Activated T-helper 2 cell treated with anti-CD3 and anti-CD28 coated beads, Interferon-gamma antibody, Interleukin-2, Interleukin-4, amounts not matched to agents 10 μg/mL and 5 μg/mL and 100 μg/mL, durations not matched to agents 14 hours and 24 hours and 36 hours (primary cell): ENCODE measurements at regions not wholly inside any gene's neighbourhood (a gene's known extent, or its start where the extent isn't known, plus 50 kb on each side); places are given as distances from the start of the nearest gene placed in this dataset.
"Not testable (repeated sequence)": the region's sequence is repeated elsewhere in the genome, so short reads cannot be mapped to it uniquely, and the experiment has no call there.

Source experiments
- DNase-seq: peaks from one replicate; pipeline ENCODE4 v3.0.0; 2021; ENCODE audit warnings: low spot score
- H3K27ac Mint-ChIP-seq: one replicate; pipeline ENCODE4 v1.8.0; 2021; ENCODE audit warnings: mixed read lengths
- H3K27me3 Mint-ChIP-seq: one replicate; pipeline ENCODE4 v1.8.0; 2021; ENCODE audit warnings: low read depth, mixed read lengths
- H3K36me3 Mint-ChIP-seq: one replicate; pipeline ENCODE4 v1.8.0; 2021; ENCODE audit warnings: low read depth, mixed read lengths
- H3K4me1 Mint-ChIP-seq: one replicate; pipeline ENCODE4 v1.8.0; 2021; ENCODE audit warnings: low read depth, mixed read lengths
- H3K4me3 Mint-ChIP-seq: one replicate; pipeline ENCODE4 v1.8.0; 2021; ENCODE audit warnings: low read depth, mild to moderate bottlenecking, moderate library complexity, mixed read lengths
- H3K9me3 Mint-ChIP-seq: one replicate; pipeline ENCODE4 v1.8.0; 2021; ENCODE audit warnings: mixed read lengths
- intact Hi-C: fragments of 100-400 bp; cut with micrococcal nuclease; formaldehyde crosslinking; loops from one replicate; pipeline ENCODE4 v1.15.1; 2023

- Mint-ChIP-seq H3K27ac (no peak overlapping the region), H3K4me1 (no peaks in the 10 kb centered on the region), H3K9me3 (peaks cover 24% of the 10 kb centered on the region), H3K27me3 (no peaks in the 10 kb centered on the region), H3K36me3 (no peaks in the 10 kb centered on the region), H3K4me3 (no peak overlapping the region)
- no peak for DNase-seq
- intact Hi-C loops, result no loop called here
These were observed 536.8 kb upstream of the ANO5 start for GRCh38 chr11:21656065-21656464.

GRCh38 chr11:21658654-21659193 lies 534.2 kb upstream of the ANO5 start:
- Mint-ChIP-seq H3K27me3 (no peaks in the 10 kb centered on the region), H3K36me3 (no peaks in the 10 kb centered on the region), H3K4me3 (no peak overlapping the region), H3K4me1 (no peaks in the 10 kb centered on the region), H3K27ac (no peak overlapping the region), H3K9me3 (peaks cover 38% of the 10 kb centered on the region)
- DNase-seq, result no peak
- intact Hi-C loops, result no loop called here

GRCh38 chr11:21659377-21659776 lies 533.5 kb upstream of the ANO5 start:
- intact Hi-C loops, H3K27me3 Mint-ChIP-seq: not testable (repeated sequence)
- H3K9me3 Mint-ChIP-seq, result peaks cover 38% of the 10 kb centered on the region

GRCh38 chr11:21659961-21660360 lies 532.9 kb upstream of the ANO5 start:
- H3K4me3 Mint-ChIP-seq, result no peak overlapping the region
- DNase-seq, result no peak
- intact Hi-C loops, result no loop called here
- no peaks in the 10 kb centered on the region for H3K4me1 Mint-ChIP-seq
- H3K9me3 Mint-ChIP-seq, result peaks cover 38% of the 10 kb centered on the region
- H3K27ac Mint-ChIP-seq, result no peak overlapping the region
- no peaks in the 10 kb centered on the region for H3K27me3 Mint-ChIP-seq
- no peaks in the 10 kb centered on the region for H3K36me3 Mint-ChIP-seq

More at GRCh38 chr11:21659377-21659776, 533.5 kb upstream of the ANO5 start:
- not testable (repeated sequence) for H3K4me3 Mint-ChIP-seq, H3K27ac Mint-ChIP-seq, H3K36me3 Mint-ChIP-seq, DNase-seq, H3K4me1 Mint-ChIP-seq

- no peaks in the 10 kb centered on the region for H3K27me3 Mint-ChIP-seq
- H3K4me3 Mint-ChIP-seq, result no peak overlapping the region
- peaks cover 27% of the 10 kb centered on the region for H3K9me3 Mint-ChIP-seq
- H3K4me1 Mint-ChIP-seq, result no peaks in the 10 kb centered on the region
- H3K36me3 Mint-ChIP-seq, result no peaks in the 10 kb centered on the region
- intact Hi-C loops, result no loop called here
- DNase-seq, result no peak
- H3K27ac Mint-ChIP-seq, result no peak overlapping the region
These were observed 517.8 kb upstream of the ANO5 start for GRCh38 chr11:21675049-21675616.

- H3K4me1 Mint-ChIP-seq, result no peaks in the 10 kb centered on the region
- H3K27ac Mint-ChIP-seq, result no peak overlapping the region
- no peaks in the 10 kb centered on the region for H3K36me3 Mint-ChIP-seq
- H3K9me3 Mint-ChIP-seq, result peaks cover 11% of the 10 kb centered on the region
- no peak for DNase-seq
- intact Hi-C loops, result no loop called here
- H3K27me3 Mint-ChIP-seq, result no peaks in the 10 kb centered on the region
- no peak overlapping the region for H3K4me3 Mint-ChIP-seq
These were observed 505.2 kb upstream of the ANO5 start for GRCh38 chr11:21687643-21688042.

GRCh38 chr11:21704539-21704938 lies 488.3 kb upstream of the ANO5 start:
- Mint-ChIP-seq H3K27me3 (no peaks in the 10 kb centered on the region), H3K4me3 (no peak overlapping the region), H3K9me3 (peaks cover 10% of the 10 kb centered on the region), H3K4me1 (no peaks in the 10 kb centered on the region), H3K36me3 (no peaks in the 10 kb centered on the region), H3K27ac (no peak overlapping the region)
- intact Hi-C loops, result no loop called here
- no peak for DNase-seq

- Mint-ChIP-seq H3K36me3 (no peaks in the 10 kb centered on the region), H3K4me3 (no peak overlapping the region), H3K9me3 (peaks cover 13% of the 10 kb centered on the region)
These were observed 485.7 kb upstream of the ANO5 start for GRCh38 chr11:21707116-21707739.

GRCh38 chr11:21710809-21711208 lies 482.1 kb upstream of the ANO5 start:
- H3K27me3 Mint-ChIP-seq, result no peaks in the 10 kb centered on the region
- no peak overlapping the region for H3K4me3 Mint-ChIP-seq
- H3K36me3 Mint-ChIP-seq, result no peaks in the 10 kb centered on the region
- peaks cover 18% of the 10 kb centered on the region for H3K9me3 Mint-ChIP-seq
- intact Hi-C loops, result no loop called here
- H3K4me1 Mint-ChIP-seq, result no peaks in the 10 kb centered on the region
- no peak for DNase-seq
- no peak overlapping the region for H3K27ac Mint-ChIP-seq

More at GRCh38 chr11:21707116-21707739, 485.7 kb upstream of the ANO5 start:
- no peak for DNase-seq
- intact Hi-C loops, result no loop called here
- no peaks in the 10 kb centered on the region for H3K4me1 Mint-ChIP-seq
- H3K27me3 Mint-ChIP-seq, result no peaks in the 10 kb centered on the region
- H3K27ac Mint-ChIP-seq, result no peak overlapping the region

GRCh38 chr11:21711341-21711740 lies 481.5 kb upstream of the ANO5 start:
- Mint-ChIP-seq H3K4me3 (no peak overlapping the region), H3K4me1 (no peaks in the 10 kb centered on the region), H3K36me3 (no peaks in the 10 kb centered on the region), H3K27ac (no peak overlapping the region), H3K9me3 (peaks cover 21% of the 10 kb centered on the region), H3K27me3 (no peaks in the 10 kb centered on the region)
- no peak for DNase-seq
- intact Hi-C loops, result no loop called here

- H3K4me3 Mint-ChIP-seq, result no peak overlapping the region
- no peaks in the 10 kb centered on the region for H3K4me1 Mint-ChIP-seq
- no peaks in the 10 kb centered on the region for H3K27me3 Mint-ChIP-seq
- intact Hi-C loops, result no loop called here
- DNase-seq, result no peak
- no peaks in the 10 kb centered on the region for H3K36me3 Mint-ChIP-seq
- no peak overlapping the region for H3K27ac Mint-ChIP-seq
- H3K9me3 Mint-ChIP-seq, result peaks cover 8% of the 10 kb centered on the region
These were observed 469.2 kb upstream of the ANO5 start for GRCh38 chr11:21723678-21724077.

GRCh38 chr11:21727102-21727501 lies 465.8 kb upstream of the ANO5 start:
- no peak for DNase-seq
- no peaks in the 10 kb centered on the region for H3K36me3 Mint-ChIP-seq
- peaks cover 21% of the 10 kb centered on the region for H3K9me3 Mint-ChIP-seq
- no peak overlapping the region for H3K4me3 Mint-ChIP-seq
- H3K4me1 Mint-ChIP-seq, result no peaks in the 10 kb centered on the region
- intact Hi-C loops, result no loop called here
- H3K27ac Mint-ChIP-seq, result no peak overlapping the region
- no peaks in the 10 kb centered on the region for H3K27me3 Mint-ChIP-seq

- H3K27ac Mint-ChIP-seq, result no peak overlapping the region
- no peaks in the 10 kb centered on the region for H3K36me3 Mint-ChIP-seq
- DNase-seq, result no peak
- intact Hi-C loops, result no loop called here
- no peaks in the 10 kb centered on the region for H3K4me1 Mint-ChIP-seq
- no peak overlapping the region for H3K4me3 Mint-ChIP-seq
- no peaks in the 10 kb centered on the region for H3K27me3 Mint-ChIP-seq
- H3K9me3 Mint-ChIP-seq, result peaks cover 30% of the 10 kb centered on the region
These were observed 456.5 kb upstream of the ANO5 start for GRCh38 chr11:21736404-21736803.
